ENCODE measurements at regions not wholly inside any gene's neighbourhood (a gene's known extent, or its start where the extent isn't known, plus 50 kb on each side); places are given as distances from the start of the nearest gene placed in this dataset.

DNA sequence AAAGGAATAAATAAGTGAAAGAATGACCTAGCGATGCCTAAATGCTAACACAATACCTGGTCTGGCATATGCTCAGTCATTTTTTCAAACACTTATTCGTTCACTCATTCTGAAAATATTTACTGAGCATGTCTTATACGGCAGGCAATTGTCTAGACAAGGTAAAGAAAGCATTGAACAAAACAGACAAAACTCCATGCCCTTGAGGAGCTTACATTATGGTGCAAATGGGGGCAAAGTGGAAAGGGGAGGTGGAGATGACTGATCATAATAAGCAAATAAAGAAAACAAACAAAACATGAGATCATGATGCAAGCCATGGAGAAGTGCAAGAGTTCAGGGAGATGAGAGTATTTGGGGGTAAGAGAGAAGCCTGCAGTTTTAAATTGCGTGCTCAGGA, 334.6 kb upstream of the PPARGC1A start:
- TF ChIP-seq CTCF (IDR thresholded peaks at IDR 0.05) (no peak), POLR2A (IDR thresholded peaks at IDR 0.05) (no peak)
